Stimulated activated CD8-positive, alpha-beta memory T cell treated with anti-CD3 and anti-CD28 coated beads, Interleukin-4, amount 100 ng/mL, for 1 hour (primary cell): ENCODE measurements at regions not wholly inside any gene's neighbourhood (a gene's known extent, or its start where the extent isn't known, plus 50 kb on each side); places are given as distances from the start of the nearest gene placed in this dataset.
"Not testable (repeated sequence)": the region's sequence is repeated elsewhere in the genome, so short reads cannot be mapped to it uniquely, and the experiment has no call there.

Experiments used
- DNase-seq, 2 donors: peaks; one replicate each; pipeline ENCODE4 v3.0.0-alpha.2; 2020; ENCODE audit warnings: low read depth in 2 of 2, low spot score in 1 of 2

GRCh38 chr5:34436761-34437501, 219.2 kb upstream of the RAI14 start:
- DNase-seq: no peak

- DNase-seq: no peak
Observed at GRCh38 chr5:34439601-34440000, 216.5 kb upstream of the RAI14 start.

GRCh38 chr5:34441767-34442166, 214.4 kb upstream of the RAI14 start:
- not testable (repeated sequence) for DNase-seq

DNA sequence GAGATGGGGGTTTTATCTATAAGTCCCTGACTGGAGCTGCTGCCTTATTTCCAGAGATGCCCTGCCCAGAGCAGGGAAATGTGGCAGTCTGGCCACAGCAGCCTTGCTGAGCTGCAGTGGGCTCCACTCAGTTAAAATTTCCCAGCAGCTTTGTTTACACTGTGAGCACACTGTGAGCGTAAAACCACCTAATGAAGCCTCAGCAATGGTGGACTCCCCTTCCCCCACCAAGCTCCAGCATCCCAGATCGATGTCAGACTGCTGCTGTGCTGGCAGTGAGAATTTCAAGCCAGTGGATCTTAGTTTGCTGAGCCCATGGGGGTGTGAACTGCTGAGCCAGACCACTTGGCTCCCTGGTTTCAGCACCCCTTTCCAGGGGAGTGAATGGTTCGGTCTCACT, 208.7 kb upstream of the RAI14 start:
- no peak for DNase-seq

GRCh38 chr5:34449639-34450038, 206.5 kb upstream of the RAI14 start:
- no peak for DNase-seq

- DNase-seq: no peak
Observed at GRCh38 chr5:34450338-34450737, 205.8 kb upstream of the RAI14 start.

GRCh38 chr5:34452170-34452828, 203.8 kb upstream of the RAI14 start:
- DNase-seq: no peak

- no peak for DNase-seq
Observed at GRCh38 chr5:34455098-34455497, 201.0 kb upstream of the RAI14 start.

- no peak for DNase-seq
Observed at GRCh38 chr5:34459908-34460307, 196.2 kb upstream of the RAI14 start.

DNA sequence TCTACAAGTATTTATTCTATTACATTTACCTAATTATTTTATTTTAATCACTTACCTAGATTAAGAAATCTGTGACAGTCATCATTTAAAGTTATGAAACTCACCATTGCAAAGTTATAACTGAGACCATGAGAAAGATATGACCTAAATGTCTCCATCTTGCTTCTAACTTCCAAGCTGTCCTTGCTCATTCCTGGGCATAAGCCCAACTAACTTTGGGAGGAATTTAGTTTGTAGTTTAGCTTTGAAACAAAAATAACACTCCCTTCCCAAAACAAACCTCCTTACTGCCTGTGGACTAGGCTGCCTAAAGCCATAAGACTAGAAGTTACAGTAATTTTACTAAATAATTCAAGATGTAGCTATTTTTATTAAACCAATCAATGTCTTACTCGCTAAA, 195.6 kb upstream of the RAI14 start:
- DNase-seq: no peak

DNA sequence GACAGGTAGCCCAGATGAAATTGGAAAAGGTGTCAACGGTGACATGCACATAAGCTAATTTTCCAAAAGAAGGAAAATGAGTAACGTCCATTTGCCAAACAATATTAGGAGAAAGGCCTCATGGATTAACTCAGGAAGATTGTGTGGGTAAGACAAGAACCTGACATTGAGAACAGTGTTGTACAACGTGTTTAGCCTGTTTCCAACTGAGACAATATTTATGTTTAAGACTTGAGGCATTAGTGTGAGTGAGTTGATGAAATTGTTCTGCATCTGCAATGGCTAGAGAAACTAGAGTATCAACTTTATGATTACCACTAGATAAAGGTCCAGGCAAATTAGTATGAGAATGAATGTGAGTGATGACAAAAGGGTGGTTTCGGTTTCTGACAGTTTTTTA, 191.3 kb upstream of the RAI14 start:
- no peak for DNase-seq

DNA sequence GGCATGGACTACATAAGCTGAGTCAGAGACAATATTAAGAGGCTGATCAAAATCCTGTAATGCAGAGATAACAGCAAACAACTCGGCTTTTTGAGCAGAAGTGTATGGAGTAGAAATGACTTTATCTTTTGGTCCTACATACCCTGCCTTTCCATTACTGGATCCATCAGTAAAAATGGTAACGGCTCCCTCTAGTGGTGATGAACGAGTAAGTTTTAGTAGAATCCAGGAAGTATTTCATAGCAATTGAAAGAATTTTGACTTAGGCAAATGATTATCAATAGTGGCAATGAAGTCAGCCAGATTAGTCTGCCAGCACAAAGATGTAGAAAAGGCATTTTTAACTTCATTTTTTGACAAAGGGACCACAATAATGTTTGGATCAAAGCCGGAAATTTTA, 190.8 kb upstream of the RAI14 start:
- DNase-seq: not testable (repeated sequence)

GRCh38 chr5:34466519-34467388, 189.4 kb upstream of the RAI14 start:
- not testable (repeated sequence) for DNase-seq

- DNase-seq: no peak
Observed at GRCh38 chr5:34467436-34467835, 188.7 kb upstream of the RAI14 start.

GRCh38 chr5:34467984-34468383, 188.1 kb upstream of the RAI14 start:
- DNase-seq: not testable (repeated sequence)

- DNase-seq: no peak
Observed at GRCh38 chr5:34469971-34470370, 186.2 kb upstream of the RAI14 start.

DNA sequence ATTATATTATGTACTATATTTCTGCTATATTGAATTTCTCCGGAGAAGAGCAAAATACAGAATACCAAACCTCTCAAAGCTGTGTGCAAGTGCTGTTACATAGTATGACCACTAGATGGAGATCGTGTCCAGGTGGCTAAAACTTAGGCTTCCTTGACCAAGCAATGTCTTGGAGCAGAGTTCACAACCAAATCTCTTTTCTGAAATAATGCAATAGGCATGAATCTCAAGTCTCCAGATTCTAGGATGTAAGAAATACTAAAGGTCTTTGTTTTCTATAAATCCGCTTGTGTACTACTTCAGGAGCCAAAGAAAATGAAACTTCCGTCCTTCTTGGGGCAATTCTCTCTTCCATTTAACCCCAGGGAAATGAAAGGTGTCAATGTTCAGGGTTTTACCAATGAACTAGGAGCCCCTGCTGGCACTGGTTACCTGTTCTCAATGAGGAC, 181.5 kb upstream of the RAI14 start:
- no peak for DNase-seq

GRCh38 chr5:34475249-34475966, 180.7 kb upstream of the RAI14 start:
- no peak for DNase-seq

DNA sequence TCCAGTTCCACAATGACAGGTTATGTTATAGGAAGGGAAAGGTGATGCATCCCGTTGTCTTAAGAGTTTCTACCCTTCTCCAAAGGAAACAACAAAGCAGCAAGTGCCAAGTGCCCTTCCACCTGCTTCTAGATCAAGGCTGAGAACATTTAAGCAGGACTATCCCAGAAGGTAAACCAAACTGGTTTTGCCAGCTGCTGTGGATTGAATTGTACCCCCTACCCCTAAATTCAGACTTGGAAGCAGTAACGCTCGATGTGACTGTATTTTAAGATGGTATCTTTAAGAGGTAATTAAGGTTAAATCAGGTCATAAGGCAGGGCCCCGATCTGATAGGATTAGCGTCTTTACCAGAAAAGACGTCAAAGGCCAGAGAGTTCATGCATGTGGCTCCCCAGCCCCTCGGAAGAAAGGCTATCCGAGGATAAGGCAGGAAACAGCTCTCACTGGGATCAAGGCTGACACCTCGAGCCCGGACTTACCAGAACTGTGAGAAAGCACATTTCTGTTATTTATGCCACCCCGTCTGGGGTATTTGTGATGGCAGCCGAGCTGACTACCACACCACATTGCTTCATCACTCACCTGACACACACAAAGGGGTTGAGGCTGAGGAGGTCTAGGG, 179.1 kb upstream of the RAI14 start:
- DNase-seq: no peak

DNA sequence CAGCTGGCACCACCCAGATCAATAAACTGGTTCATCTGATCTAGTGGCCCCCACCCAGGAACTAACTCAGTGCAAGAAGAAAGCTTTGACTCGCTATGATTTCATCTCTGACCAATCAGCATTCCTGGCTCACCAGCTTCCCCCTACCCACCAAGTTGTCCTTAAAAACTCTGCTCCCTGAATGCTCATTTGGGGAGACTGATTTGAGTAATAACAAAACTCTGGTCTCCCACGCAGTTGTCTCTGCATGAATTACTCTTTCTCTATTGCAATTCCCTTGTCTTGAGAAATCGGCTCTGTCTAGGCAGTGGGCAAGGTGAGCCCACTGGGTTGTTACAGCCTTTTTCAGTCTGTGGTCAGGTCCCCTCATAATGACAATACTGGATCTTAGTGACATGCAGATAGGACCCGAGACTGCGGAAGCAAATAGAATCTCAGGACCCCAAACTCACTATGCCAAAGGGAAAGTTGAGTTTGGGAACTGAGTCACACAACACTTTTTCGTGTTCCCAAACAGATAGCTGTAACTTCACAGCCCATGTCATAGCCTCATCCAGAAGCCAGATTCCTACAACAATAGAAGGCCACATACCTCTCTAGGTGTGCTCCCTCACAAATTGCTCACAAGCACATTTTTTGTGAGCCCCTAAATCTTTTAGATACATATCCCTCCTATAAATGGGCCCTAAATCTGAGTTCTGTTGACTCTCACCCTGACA, 175.2 kb upstream of the RAI14 start:
- no peak for DNase-seq
